ENCODE measurements at regions not wholly inside any gene's neighbourhood (a gene's known extent, or its start where the extent isn't known, plus 50 kb on each side); places are given as distances from the start of the nearest gene placed in this dataset.
A peak's percentile ranks its signal among the peaks of the same experiment; 100 is the strongest.

- TF ChIP-seq, protein P1, sequence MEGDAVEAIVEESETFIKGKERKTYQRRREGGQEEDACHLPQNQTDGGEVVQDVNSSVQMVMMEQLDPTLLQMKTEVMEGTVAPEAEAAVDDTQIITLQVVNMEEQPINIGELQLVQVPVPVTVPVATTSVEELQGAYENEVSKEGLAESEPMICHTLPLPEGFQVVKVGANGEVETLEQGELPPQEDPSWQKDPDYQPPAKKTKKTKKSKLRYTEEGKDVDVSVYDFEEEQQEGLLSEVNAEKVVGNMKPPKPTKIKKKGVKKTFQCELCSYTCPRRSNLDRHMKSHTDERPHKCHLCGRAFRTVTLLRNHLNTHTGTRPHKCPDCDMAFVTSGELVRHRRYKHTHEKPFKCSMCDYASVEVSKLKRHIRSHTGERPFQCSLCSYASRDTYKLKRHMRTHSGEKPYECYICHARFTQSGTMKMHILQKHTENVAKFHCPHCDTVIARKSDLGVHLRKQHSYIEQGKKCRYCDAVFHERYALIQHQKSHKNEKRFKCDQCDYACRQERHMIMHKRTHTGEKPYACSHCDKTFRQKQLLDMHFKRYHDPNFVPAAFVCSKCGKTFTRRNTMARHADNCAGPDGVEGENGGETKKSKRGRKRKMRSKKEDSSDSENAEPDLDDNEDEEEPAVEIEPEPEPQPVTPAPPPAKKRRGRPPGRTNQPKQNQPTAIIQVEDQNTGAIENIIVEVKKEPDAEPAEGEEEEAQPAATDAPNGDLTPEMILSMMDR (IDR thresholded peaks at IDR 0.05; ENCODE audit: insufficient read depth, low read length, poor library complexity, severe bottlenecking), result no peak
- no peak overlapping the region for H3K4me3 ChIP-seq (ENCODE audit: low read depth, low read length)
- no peaks in the 10 kb centered on the region for H3K27me3 ChIP-seq (ENCODE audit: control insufficient read depth, insufficient read depth, low read length)
- DNase-seq (ENCODE audit: low read depth), result no peak
- H3K36me3 ChIP-seq (ENCODE audit: control insufficient read depth, insufficient read depth, low read length), result no peaks in the 10 kb centered on the region
These were observed 78.4 kb downstream of the C11orf91 start for GRCh38 chr11:33622186-33622585.

DNA sequence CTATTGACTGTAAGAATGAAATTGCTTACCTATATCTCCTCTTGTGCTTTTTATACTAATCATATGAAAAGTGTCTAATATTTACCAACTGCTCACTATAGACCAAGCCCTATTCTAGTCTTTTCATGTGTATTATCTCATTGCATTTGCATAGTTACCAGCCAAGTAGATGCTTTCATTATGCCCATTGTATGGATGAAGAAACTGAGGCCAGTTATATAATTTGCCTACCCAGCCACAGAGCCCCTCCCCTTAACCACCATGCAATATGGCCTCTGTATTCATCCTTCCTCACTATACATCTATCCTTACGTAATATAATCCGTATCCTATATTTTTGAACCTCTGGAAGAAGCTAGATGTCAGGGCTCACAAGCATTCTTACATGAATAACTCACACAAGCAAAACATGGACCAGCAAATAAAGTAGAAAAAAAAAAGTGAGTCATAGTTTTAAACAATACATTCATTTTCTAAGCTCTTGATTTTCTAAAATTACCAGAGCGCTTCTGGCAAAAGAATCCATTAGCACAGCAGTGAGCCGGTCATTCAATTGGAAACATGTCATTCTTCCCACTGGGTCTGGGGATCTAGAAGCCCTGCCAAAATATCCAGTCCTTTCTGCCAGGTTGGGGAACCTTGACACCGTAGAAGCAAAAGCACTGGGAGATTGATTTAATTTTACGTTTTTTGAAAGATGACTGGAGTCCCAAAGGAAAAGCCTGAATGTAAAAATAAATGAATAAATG is 80.0 kb downstream of the C11orf91 start:
- TF ChIP-seq, protein P1 (IDR thresholded peaks at IDR 0.05; ENCODE audit: insufficient read depth, low read length, poor library complexity, severe bottlenecking), result no peak
- H3K36me3 ChIP-seq (ENCODE audit: control insufficient read depth, insufficient read depth, low read length), result no peaks in the 10 kb centered on the region
- peak; percentile 47 for DNase-seq (ENCODE audit: low read depth)
- H3K27me3 ChIP-seq (ENCODE audit: control insufficient read depth, insufficient read depth, low read length), result no peaks in the 10 kb centered on the region
- H3K4me3 ChIP-seq (ENCODE audit: low read depth, low read length), result no peak overlapping the region

DNA sequence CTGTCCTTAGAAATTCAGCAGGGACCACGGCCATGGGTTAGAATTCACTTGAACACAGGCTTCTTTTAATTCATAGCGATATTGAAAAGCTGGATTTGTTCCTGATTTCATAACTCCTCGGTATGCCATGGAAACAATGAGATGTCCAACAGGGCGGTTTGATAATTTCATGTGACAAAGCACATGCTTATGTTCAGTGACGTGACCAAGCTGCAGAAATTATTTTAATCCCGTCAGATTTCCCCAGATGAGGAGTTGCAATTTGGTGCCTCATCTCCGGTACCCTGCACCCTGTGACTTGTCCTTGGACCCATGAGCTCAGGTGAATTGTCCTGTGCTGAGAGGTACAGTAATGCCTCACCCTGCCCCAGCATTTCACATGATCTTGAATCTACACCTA is 81.7 kb downstream of the C11orf91 start:
- no peak overlapping the region for H3K4me3 ChIP-seq (ENCODE audit: low read depth, low read length)
- no peaks in the 10 kb centered on the region for H3K27me3 ChIP-seq (ENCODE audit: control insufficient read depth, insufficient read depth, low read length)
- no peak for DNase-seq (ENCODE audit: low read depth)
- no peaks in the 10 kb centered on the region for H3K36me3 ChIP-seq (ENCODE audit: control insufficient read depth, insufficient read depth, low read length)
- TF ChIP-seq, protein P1 (IDR thresholded peaks at IDR 0.05; ENCODE audit: insufficient read depth, low read length, poor library complexity, severe bottlenecking), result no peak

DNA sequence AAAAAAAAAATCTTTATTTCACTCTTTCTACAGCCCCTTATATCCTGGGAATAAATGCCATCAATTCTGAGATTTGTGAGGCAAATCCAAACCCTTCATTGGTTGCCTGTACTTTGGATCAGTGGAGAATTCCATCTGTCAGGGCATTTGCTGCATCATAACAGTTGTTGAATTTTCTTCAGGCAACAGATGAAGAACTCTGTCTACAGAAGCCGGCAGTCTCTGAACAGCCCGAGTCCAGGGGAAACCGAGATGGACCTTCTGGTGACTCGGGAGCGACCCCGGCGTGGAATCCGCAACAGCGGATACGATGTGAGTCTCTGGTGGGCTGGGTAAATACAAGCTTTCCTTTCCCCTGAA is 82.3 kb downstream of the C11orf91 start:
- TF ChIP-seq, protein P1 (IDR thresholded peaks at IDR 0.05; ENCODE audit: insufficient read depth, low read length, poor library complexity, severe bottlenecking), result no peak
- Histone ChIP-seq H3K4me3 (ENCODE audit: low read depth, low read length) (no peak overlapping the region), H3K27me3 (ENCODE audit: control insufficient read depth, insufficient read depth, low read length) (no peaks in the 10 kb centered on the region), H3K36me3 (ENCODE audit: control insufficient read depth, insufficient read depth, low read length) (no peaks in the 10 kb centered on the region)
- no peak for DNase-seq (ENCODE audit: low read depth)

GRCh38 chr11:33617672-33618350 is 82.8 kb downstream of the C11orf91 start:
- no peak for DNase-seq (ENCODE audit: low read depth)
- Histone ChIP-seq H3K4me3 (ENCODE audit: low read depth, low read length) (no peak overlapping the region), H3K27me3 (ENCODE audit: control insufficient read depth, insufficient read depth, low read length) (no peaks in the 10 kb centered on the region), H3K36me3 (ENCODE audit: control insufficient read depth, insufficient read depth, low read length) (no peaks in the 10 kb centered on the region)
- TF ChIP-seq, protein P1 (IDR thresholded peaks at IDR 0.05; ENCODE audit: insufficient read depth, low read length, poor library complexity, severe bottlenecking), result no peak

Data from kidney epithelial cell (primary cell).